GM23338 (cell line): ENCODE measurements at regions not wholly inside any gene's neighbourhood (a gene's known extent, or its start where the extent isn't known, plus 50 kb on each side); places are given as distances from the start of the nearest gene placed in this dataset.
"Not testable (repeated sequence)": the region's sequence is repeated elsewhere in the genome, so short reads cannot be mapped to it uniquely, and the experiment has no call there.

ENCODE experiments used
- ATAC-seq: fragments of 200-7000 bp; cut with Tn5 transposase; 3 replicates; pipeline ENCODE4 v1.9.1; 2020
- DNase-seq: peaks from one replicate; pipeline ENCODE4 v3.0.0-alpha.2; 2015; ENCODE audit warnings: low spot score
- H2AFZ ChIP-seq: fragments of 200-600 bp; sonication (generic); 2 replicates; pipeline ENCODE4 v1.8.0; 2016; ENCODE audit warnings: antibody characterized with exemption, mild to moderate bottlenecking, moderate library complexity
- H3F3A ChIP-seq: fragments of 200-600 bp; sonication (generic); replicated peaks from 2 replicates; pipeline ENCODE4 v1.8.0; 2017; ENCODE audit warnings: antibody characterized with exemption, mixed run types, low read depth
- H3K27ac ChIP-seq: fragments of 200-600 bp; sonication (generic); 2 replicates; pipeline ENCODE4 v1.6.1; 2016; ENCODE audit warnings: low read depth
- H3K27me3 ChIP-seq: fragments of 200-600 bp; sonication (generic); 2 replicates; pipeline ENCODE4 v1.8.0; 2016; ENCODE audit warnings: mild to moderate bottlenecking, mixed run types, moderate library complexity; ENCODE audit not compliant: insufficient read depth
- H3K36me3 ChIP-seq: fragments of 200-600 bp; sonication (generic); 2 replicates; pipeline ENCODE4 v1.8.0; 2016; ENCODE audit warnings: mild to moderate bottlenecking; ENCODE audit not compliant: insufficient read depth
- H3K4me1 ChIP-seq: fragments of 200-600 bp; sonication (generic); 2 replicates; pipeline ENCODE4 v1.8.0; 2016; ENCODE audit warnings: mild to moderate bottlenecking, moderate library complexity; ENCODE audit not compliant: insufficient read depth
- H3K4me2 ChIP-seq: fragments of 200-600 bp; sonication (generic); 2 replicates; pipeline ENCODE4 v1.7.1; 2017; ENCODE audit warnings: mixed run types
- H3K4me3 ChIP-seq: fragments of 200-600 bp; sonication (generic); 2 replicates; pipeline ENCODE4 v1.6.1; 2016; ENCODE audit warnings: mixed run types
- H3K79me2 ChIP-seq: fragments of 200-600 bp; sonication (generic); replicated peaks from 2 replicates; pipeline ENCODE4 v1.8.0; 2017; ENCODE audit warnings: mild to moderate bottlenecking; ENCODE audit not compliant: insufficient read depth
- H3K9me2 ChIP-seq: fragments of 200-600 bp; sonication (generic); 2 replicates; pipeline ENCODE4 v1.8.0; 2017; ENCODE audit not compliant: insufficient read depth
- H4K20me1 ChIP-seq: fragments of 200-600 bp; sonication (generic); replicated peaks from 2 replicates; pipeline ENCODE4 v1.8.0; 2017; ENCODE audit warnings: mild to moderate bottlenecking; ENCODE audit not compliant: insufficient read depth
- H3K27ac Mint-ChIP-seq: 2 replicates; pipeline ENCODE4 v1.8.0; 2020; ENCODE audit warnings: inconsistent platforms, mild to moderate bottlenecking, moderate library complexity, mixed read lengths
- H3K27me3 Mint-ChIP-seq: 3 replicates; pipeline ENCODE4 v1.8.0; 2022; ENCODE audit warnings: low read depth, mild to moderate bottlenecking, moderate library complexity, mixed read lengths, inconsistent platforms; ENCODE audit not compliant: insufficient read depth, poor library complexity
- H3K36me3 Mint-ChIP-seq: 3 replicates; pipeline ENCODE4 v1.8.0; 2021; ENCODE audit warnings: low read depth, mild to moderate bottlenecking, inconsistent platforms, moderate library complexity, mixed read lengths
- H3K4me1 Mint-ChIP-seq: 3 replicates; pipeline ENCODE4 v1.8.0; 2020; ENCODE audit warnings: mild to moderate bottlenecking, inconsistent platforms, mixed read lengths
- H3K4me3 Mint-ChIP-seq: 3 replicates; pipeline ENCODE4 v1.8.0; 2021; ENCODE audit warnings: moderate library complexity, mild to moderate bottlenecking, inconsistent platforms, mixed read lengths
- H3K9me3 Mint-ChIP-seq: 3 replicates; pipeline ENCODE4 v1.8.0; 2020; ENCODE audit warnings: moderate library complexity, mild to moderate bottlenecking, inconsistent platforms, mixed read lengths
- CREB1 ChIP-seq: fragments of 250-450 bp; sonication (Bioruptor Pico); IDR thresholded peaks from 2 replicates; pipeline ENCODE4 v1.5.0; 2020; ENCODE audit warnings: low read depth, mild to moderate bottlenecking, moderate library complexity
- CTCF ChIP-seq, 2 experiments: fragments of 200-600 bp in 1 of 2; sonication (generic) in 1 of 2; conservative IDR thresholded peaks; 2 replicates each; pipeline versions ENCODE4 v1.5.1 to v1.6.1; 2016 to 2017; ENCODE audit warnings: antibody characterized with exemption in 2 of 2, low read depth in 2 of 2, mild to moderate bottlenecking in 2 of 2, moderate library complexity in 1 of 2
- EZH2phosphoT487 ChIP-seq: fragments of 200-600 bp; sonication (generic); IDR thresholded peaks from one replicate; pipeline ENCODE4 v1.8.1; 2018; ENCODE audit warnings: antibody characterized with exemption; ENCODE audit not compliant: unreplicated experiment
- NANOG ChIP-seq: IDR thresholded peaks from 2 replicates; pipeline ENCODE4 v1.6.1; 2016; ENCODE audit warnings: antibody characterized with exemption, borderline replicate concordance
- POLR2AphosphoS5 ChIP-seq: IDR thresholded peaks from 2 replicates; pipeline ENCODE4 v1.6.1; 2016; ENCODE audit warnings: antibody characterized with exemption, low read depth
- REST ChIP-seq: IDR thresholded peaks from one replicate; pipeline ENCODE4 v1.6.1; 2018; ENCODE audit warnings: antibody characterized with exemption; ENCODE audit not compliant: unreplicated experiment
- STAT1 ChIP-seq: IDR thresholded peaks from one replicate; pipeline ENCODE4 v1.6.1; 2016; ENCODE audit warnings: antibody characterized with exemption; ENCODE audit not compliant: unreplicated experiment
- ZNF114 ChIP-seq: fragments of 250-450 bp; sonication (Bioruptor Pico); IDR thresholded peaks from 2 replicates; pipeline ENCODE4 v1.5.0; 2020; ENCODE audit warnings: mild to moderate bottlenecking, moderate library complexity
- ZNF331 ChIP-seq: fragments of 250-450 bp; sonication (Bioruptor Pico); IDR thresholded peaks from 2 replicates; pipeline ENCODE4 v1.5.0; 2020; ENCODE audit warnings: low read depth, mild to moderate bottlenecking, moderate library complexity

GRCh38 chr1:99551812-99552614 is 93.9 kb upstream of the PALMD start (continued):
- TF ChIP-seq NANOG (no peak), REST (no peak), ZNF114 (no peak), CREB1 (CRISPR knock-in tag) (no peak), POLR2AphosphoS5 (no peak), CTCF (conservative IDR thresholded peaks at IDR 0.05; ENCODE audit: low read depth in 2 of 2) (no peak), STAT1 (no peak), ZNF331 (CRISPR knock-in tag) (no peak), EZH2phosphoT487 (no peak)

DNA sequence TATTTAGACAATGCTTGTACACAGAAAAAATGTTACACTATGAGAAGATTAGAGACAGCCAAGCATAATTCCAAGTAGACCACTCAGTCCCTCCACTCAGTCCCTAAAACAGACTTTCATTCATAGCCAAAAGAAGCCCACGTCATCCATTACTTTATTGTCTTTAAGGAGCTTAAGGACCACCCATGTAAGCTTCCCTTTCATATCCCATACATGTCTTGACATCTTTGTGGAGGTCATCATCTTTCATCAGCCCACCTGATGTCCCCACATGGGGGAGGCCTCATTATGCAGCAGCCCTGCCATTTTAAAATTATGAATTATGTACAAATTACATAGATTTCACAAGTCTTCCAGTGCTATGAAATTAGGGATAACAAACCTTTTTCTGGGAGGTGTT is 92.6 kb upstream of the PALMD start:
- Mint-ChIP-seq H3K27ac (no peak overlapping the region), H3K27me3 (no peaks in the 10 kb centered on the region), H3K4me3 (no peak overlapping the region), H3K4me1 (no peaks in the 10 kb centered on the region), H3K9me3 (no peaks in the 10 kb centered on the region), H3K36me3 (no peaks in the 10 kb centered on the region)
- no peak for TF ChIP-seq STAT1
- Histone ChIP-seq H4K20me1 (no peaks in the 10 kb centered on the region), H3K4me1 (no peaks in the 10 kb centered on the region), H3K4me3 (no peak overlapping the region), H2AFZ (0 out of 2 replicates have a peak overlapping the region, but pooled peaks have one; percentile 3), H3F3A (no peaks in the 10 kb centered on the region), H3K27me3 (no peaks in the 10 kb centered on the region), H3K36me3 (no peaks in the 10 kb centered on the region), H3K4me2 (no peak overlapping the region), H3K9me2 (no peaks in the 10 kb centered on the region), H3K79me2 (no peaks in the 10 kb centered on the region), H3K27ac (no peak overlapping the region)
- no peak for DNase-seq
- no peak for ATAC-seq

DNA sequence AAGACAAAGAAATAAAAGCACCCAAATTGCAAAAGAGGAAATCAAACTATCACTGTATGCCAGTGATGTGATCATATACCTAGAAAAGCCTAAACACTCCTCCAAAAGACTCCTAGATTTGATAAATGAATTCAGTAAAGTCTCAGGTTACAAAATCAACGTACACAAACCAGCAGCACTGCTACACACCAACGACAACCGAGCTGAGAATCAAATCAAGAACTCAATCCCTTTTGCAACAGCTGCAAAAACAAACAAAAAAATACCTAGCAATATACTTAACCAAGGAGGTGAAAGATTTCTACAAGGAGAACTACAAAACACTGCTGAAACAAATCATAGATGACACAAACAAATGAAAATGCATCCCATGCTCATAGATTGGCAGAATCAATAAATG is 92.1 kb upstream of the PALMD start:
- not testable (repeated sequence) for H3K27ac ChIP-seq, H3K27me3 Mint-ChIP-seq, H3K36me3 ChIP-seq, H3K79me2 ChIP-seq, H3K4me3 ChIP-seq, H3K27ac Mint-ChIP-seq, H3K36me3 Mint-ChIP-seq, ATAC-seq, H4K20me1 ChIP-seq, H3K4me3 Mint-ChIP-seq, H3K4me2 ChIP-seq, H3K27me3 ChIP-seq, H3F3A ChIP-seq, H3K9me2 ChIP-seq, H3K4me1 ChIP-seq, DNase-seq, H3K9me3 Mint-ChIP-seq, H3K4me1 Mint-ChIP-seq
- H2AFZ ChIP-seq = 0 out of 2 replicates have a peak overlapping the region, but pooled peaks have one; percentile 3
